ENCODE measurements at regions not wholly inside any gene's neighbourhood (a gene's known extent, or its start where the extent isn't known, plus 50 kb on each side); places are given as distances from the start of the nearest gene placed in this dataset.
"Not testable (repeated sequence)": the region's sequence is repeated elsewhere in the genome, so short reads cannot be mapped to it uniquely, and the experiment has no call there.

DNA sequence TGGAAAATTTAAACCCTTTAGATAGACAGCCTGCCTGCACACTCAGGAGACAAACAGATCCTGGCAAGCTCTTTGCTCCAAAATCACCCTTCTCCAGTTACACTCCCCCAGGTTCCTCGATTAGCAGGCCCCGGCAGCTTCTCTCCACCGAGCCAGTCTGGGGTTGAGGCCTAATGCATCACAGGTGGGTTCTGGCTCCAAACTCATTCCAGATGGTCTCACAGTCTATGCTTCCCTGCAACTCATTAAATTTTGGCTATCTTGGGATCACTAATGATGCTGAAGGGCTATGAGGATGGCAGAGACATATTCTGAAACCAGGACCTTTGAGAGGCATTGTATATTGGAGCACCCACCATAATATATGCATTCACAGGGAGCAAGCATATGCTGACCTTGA, 559.8 kb upstream of the USP24 start:
- DNase-seq (ENCODE audit: low read depth) = no peak

DNA sequence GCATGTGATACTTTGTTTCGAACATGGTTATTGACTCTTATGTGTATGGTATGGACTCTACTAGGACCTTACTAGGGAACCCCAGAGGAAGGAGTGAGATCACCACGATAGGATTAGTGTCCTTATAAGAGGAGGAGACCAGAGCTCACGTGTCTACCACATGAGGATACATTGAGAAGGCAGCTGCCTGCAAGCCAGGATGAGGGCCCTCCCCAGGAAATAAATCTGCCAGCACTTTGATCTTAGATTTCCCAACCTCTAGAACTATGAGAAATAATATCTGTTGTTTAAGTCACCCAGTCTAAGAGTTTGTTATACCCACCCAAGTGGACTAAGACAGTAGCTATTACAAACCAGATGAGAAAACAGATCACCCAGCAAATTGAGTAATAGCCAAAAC, 559.3 kb upstream of the USP24 start:
- DNase-seq (ENCODE audit: low read depth) = no peak

DNA sequence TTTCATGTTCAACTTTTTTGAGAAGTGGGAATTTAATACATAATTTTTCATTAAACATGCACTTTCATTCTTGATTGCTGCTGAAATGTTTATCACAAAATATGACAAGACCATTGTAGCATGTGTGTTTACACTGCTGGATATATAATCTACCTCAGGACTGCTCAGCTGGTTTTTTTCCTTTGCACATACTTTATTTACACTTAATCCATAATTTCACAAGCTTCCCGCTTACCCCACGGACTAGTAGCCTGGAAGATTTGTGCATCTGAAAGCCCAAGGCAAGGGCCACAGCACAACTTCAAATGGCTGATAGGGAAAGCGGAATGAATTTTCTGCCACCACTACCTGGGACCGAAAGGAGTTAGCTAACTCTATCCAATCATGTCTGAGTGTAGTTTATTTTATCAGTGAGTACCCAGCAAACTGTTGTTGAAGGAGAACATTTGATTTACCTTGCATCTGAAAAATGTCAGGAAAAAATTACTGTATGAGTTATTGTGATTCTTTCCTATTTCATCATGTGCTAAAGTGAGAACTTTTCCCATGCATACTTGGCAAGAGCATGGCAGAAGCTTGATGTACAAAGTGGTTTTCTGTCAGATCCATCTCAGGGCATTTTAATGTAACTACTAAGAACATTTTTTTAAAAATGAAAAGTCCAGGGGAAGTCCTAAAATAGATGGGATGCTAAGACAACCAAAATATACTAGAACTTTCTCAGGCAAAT, 558.2 kb upstream of the USP24 start:
- no peak for DNase-seq (ENCODE audit: low read depth)

DNA sequence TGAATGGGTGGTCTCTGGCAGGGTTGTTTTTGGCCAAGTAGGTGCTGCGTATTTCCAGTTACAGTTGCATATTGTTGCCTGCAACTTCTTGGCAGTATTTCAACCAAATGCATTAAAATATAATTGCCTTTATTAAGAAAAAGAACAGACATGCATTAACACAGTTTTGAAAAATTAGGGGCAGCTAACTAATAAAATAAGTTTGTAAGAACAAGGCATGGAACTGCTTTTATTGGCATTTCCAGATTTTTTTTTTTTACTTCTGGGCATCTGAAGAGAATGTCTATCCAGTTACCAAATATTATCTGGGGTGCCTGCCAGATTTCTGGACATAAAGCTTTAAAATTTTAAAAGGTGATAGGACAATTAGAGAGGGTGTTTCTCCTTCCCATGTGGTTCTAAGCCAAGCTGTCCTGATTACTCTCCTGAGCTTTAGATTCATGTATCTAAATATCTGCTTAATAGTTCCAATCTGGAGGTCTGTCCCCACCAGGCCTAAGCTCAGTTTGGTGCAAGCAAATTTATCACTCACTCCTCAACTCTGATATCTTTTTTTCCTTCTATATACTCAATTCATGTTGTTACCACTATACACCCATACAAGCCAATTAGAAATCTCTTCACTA, 553.3 kb upstream of the USP24 start:
- DNase-seq (ENCODE audit: low read depth) = no peak

DNA sequence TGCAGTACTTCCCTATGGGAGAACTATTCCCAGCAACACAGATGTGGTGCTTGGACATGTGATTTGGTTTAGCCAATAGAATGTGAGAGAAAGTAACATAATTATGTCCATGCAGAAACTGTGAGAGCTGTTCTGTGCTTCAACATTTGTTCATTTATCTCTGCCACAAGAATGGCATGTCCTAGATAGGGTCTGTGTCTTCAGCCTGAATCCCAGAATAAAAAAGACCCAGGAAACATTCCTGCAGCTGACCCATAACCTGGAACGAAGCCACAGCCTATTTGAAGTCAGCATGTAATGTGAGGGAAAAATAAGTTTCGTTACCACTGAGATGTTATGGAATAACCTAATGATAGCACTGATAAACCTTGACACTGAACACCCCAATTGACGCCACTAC, 552.0 kb upstream of the USP24 start:
- no peak for DNase-seq (ENCODE audit: low read depth)

DNA sequence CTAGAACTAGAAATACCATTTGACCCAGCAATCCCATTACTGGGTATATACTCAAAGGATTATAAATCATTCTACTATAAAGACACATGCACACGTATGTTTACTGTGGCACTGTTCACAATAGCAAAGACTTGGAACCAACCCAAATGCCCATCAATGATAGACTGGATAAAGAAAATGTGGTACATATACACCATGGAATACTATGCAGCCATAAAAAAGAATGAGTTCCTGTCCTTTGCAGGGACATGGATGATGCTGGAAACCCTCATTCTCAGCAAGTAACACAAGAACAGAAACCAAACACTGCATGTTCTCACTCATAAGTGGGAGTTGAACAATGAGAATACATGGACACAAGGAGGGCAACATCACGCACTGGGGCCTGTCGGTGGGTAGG, 550.3 kb upstream of the USP24 start:
- not testable (repeated sequence) for DNase-seq (ENCODE audit: low read depth)

DNA sequence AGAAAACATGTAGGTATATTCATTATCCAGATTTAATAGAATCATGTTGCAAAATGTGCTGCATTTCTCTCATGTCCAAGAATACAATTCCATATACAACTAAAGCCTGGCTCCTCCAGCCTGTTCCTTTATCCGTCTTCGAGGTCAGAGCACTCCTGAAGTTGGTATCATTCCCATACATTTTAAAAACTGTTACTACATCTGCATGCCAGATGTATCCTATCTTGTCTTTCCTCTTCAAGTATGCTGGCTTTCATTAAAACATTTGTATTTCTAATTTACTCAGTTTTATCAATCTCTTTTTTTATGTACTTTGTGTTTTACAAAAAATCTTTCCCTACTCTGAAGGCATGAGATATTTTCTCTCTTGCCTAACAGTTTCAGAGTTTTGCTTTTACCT, 536.6 kb upstream of the USP24 start:
- DNase-seq (ENCODE audit: low read depth) = no peak

DNA sequence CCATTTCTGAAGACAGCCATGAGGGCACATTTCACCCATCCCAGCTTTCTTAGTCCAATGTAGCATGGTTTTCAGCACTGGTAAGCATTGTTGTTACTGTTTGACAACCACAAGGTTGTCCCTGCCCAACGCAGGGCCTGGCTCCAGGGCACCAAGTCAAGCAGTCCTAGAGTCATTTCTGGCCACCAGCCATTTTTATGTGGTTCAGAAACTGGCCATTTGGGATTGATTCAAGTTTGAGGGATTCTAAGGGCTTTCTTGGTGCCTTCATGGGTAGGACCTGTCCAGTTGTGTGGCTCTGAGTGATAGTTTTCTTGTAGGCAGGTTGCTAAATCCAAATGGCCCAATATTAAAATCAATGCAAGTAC, 535.4 kb upstream of the USP24 start:
- DNase-seq (ENCODE audit: low read depth) = no peak

DNA sequence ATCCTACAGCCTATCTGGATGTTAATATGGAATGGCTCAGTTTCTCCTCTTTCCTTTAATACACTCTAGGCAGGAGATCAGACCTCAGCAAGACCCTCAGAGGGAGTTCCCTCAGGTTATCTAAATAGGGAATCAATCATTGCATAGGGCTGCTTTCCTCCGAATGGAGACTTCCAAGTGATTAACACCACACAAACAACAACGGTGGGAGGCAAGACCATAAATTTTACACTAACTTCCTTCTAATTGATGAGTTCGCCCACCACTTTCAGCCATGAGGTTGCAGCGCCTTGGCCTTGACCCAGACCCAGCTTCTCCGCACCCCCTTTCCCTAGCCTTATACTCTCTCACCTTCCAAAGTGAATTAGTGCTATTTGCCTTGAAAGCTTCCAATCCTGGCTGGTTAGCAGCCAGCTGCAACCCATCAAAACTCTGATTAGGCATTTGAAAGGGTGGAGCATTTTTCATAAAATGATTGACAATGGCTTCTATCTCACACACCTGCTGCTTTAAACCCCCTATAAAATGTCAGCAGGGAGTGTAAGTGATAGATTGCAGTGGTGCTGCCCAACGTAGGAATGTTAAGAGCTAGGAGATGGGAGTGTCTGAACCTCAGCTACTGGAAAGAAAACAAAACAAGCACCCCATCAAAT, 534.9 kb upstream of the USP24 start:
- DNase-seq (ENCODE audit: low read depth) = no peak

DNA sequence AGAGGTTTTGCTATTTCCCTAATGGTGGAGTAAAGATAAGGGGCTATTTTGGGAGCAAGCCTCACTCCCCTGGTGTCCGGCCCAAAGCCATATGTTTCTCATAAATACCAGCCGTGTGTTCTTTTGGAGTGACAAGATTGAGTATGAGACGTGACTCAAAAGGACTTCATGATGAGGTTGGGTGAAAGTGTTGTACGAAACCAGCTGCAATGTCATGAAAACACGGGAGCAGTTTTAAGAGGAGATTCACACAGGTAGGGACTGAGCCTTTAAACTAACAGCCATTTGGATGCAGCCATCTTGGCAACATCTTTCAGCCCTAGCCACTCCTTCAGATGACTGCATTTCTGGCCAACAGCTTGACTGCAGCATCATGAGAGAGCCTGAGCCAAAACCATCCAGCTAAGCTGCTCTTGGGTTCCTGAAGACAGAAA, 532.3 kb upstream of the USP24 start:
- no peak for DNase-seq (ENCODE audit: low read depth)

DNA sequence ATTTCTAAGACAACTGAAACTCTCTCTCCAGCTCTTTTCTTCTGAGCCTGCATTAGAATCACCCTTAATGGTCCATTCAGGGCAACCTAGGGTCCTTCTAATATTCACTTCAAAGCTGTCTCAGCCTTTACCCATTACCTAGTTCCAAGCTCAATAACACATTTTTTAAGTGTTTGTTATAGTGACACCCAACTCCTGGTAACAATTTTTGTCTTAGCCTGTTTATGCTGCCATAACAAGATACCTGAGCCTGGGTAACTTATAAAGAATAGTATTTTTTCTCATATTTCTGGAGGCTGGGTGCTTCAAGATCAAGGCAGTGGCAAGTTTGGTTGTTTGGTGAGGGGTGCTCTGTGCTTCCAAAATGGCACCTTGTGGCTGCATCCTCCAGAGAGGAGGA, 531.5 kb upstream of the USP24 start:
- no peak for DNase-seq (ENCODE audit: low read depth)

DNA sequence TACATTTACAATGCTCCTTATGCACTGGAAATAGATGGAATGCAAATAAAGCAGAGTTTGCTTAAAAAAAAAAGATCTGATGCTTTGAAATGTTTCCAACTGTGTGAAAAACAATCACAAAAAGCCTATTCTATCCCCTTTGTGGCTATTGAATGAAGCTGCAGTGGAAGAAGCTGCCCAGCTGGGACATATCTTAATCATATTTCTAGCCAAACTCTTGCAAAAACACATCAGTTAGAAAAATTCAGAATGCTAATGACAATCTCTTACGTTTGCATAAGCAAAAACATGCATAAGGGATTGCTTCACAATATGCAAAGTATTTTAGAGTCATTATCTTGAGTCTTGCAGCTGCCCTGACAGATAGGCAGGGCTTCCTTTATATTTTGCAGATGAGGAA, 526.4 kb upstream of the USP24 start:
- peak; percentile 43 for DNase-seq (ENCODE audit: low read depth)

DNA sequence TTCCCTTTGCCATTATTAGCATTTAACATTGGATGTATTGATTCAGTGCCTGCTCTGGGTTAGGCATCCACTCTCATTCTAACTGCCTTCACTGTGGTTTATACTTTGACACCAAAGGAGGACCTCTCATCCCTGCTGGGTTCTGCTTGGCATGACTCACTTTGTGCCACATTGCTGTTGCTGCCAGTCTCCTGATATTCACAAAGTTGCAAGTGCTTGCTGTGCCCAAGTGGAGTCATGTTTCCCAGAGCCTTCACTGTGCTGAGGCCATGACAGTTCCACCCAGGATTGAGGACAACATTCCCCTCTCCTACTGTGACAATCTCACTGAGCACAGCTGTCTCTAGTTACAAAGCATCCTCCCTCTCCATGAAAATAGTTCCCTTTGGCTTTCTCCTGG, 519.9 kb upstream of the USP24 start:
- no peak for DNase-seq (ENCODE audit: low read depth)

DNA sequence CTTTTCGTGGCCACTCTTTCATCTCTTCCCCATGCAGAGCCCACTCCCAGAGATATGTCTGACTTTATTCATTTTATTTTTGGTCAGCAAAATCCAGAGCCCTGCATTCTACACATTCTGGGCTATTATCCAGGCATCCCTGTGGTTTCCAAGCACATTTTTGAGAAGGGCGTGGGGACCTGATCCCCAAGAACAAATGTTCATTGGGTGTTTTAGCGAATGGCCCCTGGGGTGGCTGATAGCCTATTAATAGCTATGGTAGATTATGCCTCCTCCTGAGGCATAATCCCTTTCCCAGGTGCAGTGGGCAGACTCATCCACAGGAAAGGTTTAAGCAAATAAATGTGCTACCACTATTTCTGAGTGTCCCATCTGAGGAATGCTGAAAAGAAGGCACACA, 511.8 kb upstream of the USP24 start:
- DNase-seq (ENCODE audit: low read depth) = no peak

DNA sequence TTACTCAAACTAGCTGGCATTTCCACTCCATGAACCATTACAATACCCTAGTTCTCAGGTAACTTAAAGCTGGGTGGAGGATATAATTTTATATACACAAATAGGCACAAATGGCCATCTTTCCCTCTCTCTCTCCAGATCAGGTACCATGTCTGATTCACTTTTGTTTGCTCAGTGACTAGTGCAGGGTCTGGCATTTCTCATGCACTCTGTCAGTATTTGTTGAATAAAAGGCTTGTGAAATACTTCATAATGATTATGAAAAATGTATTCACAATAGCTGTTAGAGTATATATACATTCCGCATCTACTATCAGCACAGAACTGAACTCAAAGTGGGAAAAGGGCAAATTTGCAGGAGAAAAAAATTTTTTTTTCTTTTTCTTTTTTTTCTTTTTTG, 510.2 kb upstream of the USP24 start:
- no peak for DNase-seq (ENCODE audit: low read depth)

DNA sequence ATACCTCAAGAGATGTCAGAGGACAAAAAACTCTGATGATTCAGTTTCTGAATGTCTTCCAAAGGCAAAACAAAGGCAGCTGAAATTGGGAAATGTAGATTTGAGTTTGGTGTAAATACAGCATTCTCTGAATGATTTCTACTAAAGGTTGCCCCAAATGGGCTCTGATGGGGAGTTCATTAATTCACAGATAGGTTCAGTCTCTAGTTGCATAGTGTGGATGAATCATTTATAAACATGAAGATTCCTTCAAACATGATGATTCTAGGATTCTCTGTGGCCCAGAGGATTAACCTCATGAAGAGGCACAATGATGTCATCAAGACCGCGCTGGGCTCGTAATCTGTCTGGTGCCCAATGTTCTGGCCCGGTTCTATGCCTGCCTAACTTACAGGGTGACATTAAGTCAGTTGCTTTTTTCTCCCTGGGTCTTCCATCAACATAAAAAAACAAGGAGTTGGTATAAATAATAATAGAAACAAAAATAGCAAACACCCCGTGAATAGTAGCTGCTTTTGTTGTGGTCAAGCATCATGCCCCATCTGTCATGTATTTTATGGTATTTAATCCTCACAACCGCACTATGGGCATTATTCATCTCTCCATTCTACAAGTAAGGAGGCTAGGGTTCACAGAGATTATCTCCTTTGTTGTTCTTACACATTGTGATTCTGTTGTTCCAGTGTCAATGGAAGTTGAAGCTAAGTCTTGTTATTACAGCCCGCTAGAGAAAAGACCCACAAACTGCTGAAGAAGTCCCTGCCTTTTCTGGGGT, 509.6 kb upstream of the USP24 start:
- peak; percentile 79 for DNase-seq (ENCODE audit: low read depth)

DNA sequence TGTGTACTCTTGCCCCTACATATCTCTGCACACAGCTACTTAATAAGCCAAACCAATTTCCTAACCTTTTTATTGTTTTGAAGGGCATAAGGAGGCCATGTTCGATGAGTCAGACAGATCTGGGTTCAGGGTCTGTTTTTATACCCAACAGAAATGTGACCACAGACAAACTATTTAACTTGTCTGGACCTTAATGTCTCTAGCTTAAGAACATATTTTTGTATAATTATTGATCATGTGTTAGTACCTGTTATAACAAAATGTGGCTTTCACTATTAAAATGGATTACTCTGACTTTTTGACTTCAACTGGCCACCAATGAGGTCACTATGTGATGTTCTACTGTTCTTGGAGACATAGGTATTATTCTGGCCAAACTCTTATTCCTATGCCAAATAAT, 507.8 kb upstream of the USP24 start:
- DNase-seq (ENCODE audit: low read depth) = no peak

DNA sequence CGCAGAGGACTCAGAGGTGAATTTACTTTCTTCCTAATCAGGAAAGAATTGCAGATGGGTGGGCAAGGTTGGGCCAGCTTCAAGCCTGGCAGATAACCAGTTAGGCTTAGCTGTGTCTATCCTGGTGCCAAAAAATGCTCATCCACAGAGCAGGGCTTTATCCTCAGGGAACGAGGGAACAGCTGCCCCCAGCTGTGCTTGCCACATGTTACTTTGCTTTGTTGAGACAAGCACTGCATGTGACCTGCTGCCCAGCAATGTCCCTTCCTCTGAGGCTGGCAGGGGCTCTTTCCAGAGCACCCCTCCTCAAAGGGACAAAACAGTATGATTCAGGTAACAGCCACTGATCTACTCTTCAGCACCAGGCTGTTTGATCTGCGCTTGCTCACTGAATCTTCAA, 505.1 kb upstream of the USP24 start:
- DNase-seq (ENCODE audit: low read depth) = no peak

DNA sequence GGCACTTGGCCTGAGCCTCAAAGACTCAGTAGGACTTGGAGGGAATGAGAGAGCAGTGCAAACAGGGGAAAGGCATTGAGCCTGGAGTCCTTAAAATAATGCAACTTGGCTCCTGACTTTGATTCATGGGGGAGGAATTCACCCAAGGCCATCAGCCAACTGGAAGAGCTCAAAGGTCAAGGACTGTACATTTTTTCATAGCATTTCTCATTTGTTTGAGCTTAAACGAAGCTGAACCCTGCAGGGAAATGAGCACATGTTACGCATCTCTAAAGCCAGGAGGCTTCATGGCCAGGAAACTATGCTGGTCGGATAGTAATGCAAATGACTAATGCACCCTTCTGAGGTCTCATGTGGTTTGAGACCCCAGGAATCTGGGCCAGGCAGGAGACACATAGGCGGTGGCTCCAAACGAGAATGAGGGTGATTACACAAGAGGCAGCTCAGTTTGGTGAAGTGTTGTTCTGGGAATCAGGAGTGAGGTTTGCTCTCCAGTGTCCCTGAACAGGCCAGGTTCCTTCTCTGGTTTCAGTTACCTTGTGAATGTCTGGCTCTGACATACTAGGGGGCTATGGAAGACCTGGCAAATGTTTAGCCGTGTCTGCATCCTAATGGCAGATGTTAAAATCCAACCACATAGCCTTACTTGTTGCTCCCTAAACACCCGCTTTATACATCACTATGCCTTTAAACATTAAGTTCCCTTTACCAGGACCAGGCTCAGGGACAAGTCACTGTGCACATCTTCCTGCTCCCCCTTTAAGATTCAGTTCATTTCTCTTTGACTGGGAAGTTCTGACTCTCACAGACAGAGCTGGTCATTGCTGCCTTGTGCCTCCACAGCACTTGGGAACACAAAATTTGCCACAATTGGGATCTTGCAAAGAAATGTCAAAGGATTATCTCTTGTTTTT, 503.9 kb upstream of the USP24 start:
- peak; percentile 100 for DNase-seq (ENCODE audit: low read depth)

DNA sequence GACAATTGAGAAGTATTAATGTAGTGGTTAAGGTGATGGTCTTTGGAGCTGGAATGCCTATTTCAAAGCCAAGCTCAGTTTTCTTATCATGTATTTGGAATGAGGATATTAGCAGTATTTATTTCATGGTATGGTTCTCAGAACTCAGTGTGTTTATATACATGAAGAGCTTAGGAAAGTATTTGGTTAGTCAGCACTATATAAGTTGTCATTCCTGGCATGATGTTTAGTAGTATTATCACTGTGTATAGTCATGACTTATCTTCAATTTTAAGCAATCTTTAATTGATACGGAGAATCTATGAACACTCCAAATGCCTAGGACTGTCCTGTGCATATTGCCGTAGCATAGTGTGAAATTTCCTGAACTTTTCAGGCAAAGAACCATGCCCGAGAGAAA, 501.9 kb upstream of the USP24 start:
- DNase-seq (ENCODE audit: low read depth) = no peak

DNA sequence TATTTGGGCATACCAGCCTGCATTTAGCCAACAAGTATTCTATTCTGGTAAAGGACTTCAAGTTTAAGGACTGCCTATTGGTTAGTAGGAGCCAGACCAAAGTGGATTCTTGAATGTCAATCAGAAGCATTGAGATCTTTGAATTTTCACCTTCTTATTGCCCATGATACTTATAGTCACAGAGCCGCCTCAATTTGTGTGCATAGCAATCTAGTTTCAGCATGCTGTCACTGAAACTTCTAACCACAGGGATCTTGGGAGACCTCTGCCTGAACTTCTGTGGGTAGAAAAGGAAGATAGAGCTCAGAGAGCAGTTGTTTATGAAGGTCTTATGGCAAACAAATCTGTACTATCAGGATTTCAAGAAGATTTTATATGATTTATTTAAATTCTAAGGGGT, 501.4 kb upstream of the USP24 start:
- peak; percentile 47 for DNase-seq (ENCODE audit: low read depth)

DNA sequence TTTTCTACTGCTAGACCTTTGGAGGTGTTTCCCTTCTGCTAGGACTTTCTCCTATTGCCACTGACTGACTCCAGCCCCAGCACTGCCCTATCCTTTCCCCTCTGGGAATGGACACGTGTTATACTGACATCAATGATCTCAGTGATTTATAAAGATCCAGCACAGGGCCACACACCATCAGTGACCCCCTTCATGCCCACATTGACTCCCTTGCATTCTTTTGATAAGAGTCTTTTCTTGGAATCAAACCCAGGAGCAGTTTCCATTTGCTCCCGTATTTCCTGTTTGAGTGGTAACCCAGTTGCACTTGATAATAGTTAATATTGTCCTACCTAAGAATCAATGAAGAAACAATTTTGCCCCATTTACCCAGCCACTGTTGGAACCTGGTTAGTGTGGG, 501.0 kb upstream of the USP24 start:
- DNase-seq (ENCODE audit: low read depth) = no peak

Measured in stromal cell of bone marrow (primary cell).